Vagina (tissue), 2 donors: ENCODE measurements at regions not wholly inside any gene's neighbourhood (a gene's known extent, or its start where the extent isn't known, plus 50 kb on each side); places are given as distances from the start of the nearest gene placed in this dataset.
A peak's percentile ranks its signal among the peaks of the same experiment; 100 is the strongest.

Experiments
- DNase-seq, 2 donors: peaks; one replicate each; pipeline ENCODE4 v3.0.0-alpha.2; 2017; ENCODE audit errors: extremely low spot score in 2 of 2
- H3K27ac ChIP-seq: fragments of 200-600 bp; sonication (generic); one replicate; pipeline ENCODE4 v1.5.1; 2019
- H3K27me3 ChIP-seq: fragments of 200-600 bp; sonication (generic); one replicate; pipeline ENCODE4 v1.5.1; 2019
- H3K36me3 ChIP-seq, 2 donors: fragments of 200-600 bp; sonication (generic); one replicate each; pipeline ENCODE4 v1.5.1; 2017 to 2019
- H3K4me1 ChIP-seq: fragments of 200-600 bp; sonication (generic); one replicate; pipeline ENCODE4 v1.5.1; 2019
- H3K4me3 ChIP-seq, 2 donors: fragments of 200-600 bp; sonication (generic); 1 replicate in 1 of 2; 2 replicates in 1 of 2; pipeline ENCODE4 v1.5.1; 2016 to 2019
- H3K9me3 ChIP-seq: fragments of 200-600 bp; sonication (generic); one replicate; pipeline ENCODE4 v1.5.1; 2019
- CTCF ChIP-seq, 3 experiments: fragments of 450-650 bp in 2 of 3; fragments of 200-600 bp in 1 of 3; sonication (generic) in 1 of 3; IDR thresholded peaks; one replicate each; pipeline ENCODE4 v1.5.1; 2017 to 2019; ENCODE audit warnings: antibody characterized with exemption in 3 of 3, mild to moderate bottlenecking in 2 of 3, moderate library complexity in 2 of 3
- POLR2A ChIP-seq, 2 donors: fragments of 450-650 bp; IDR thresholded peaks; one replicate each; pipeline ENCODE4 v1.6.1; 2017; ENCODE audit warnings: antibody characterized with exemption in 2 of 2, mild to moderate bottlenecking in 2 of 2, moderate library complexity in 2 of 2
- POLR2AphosphoS5 ChIP-seq, 2 donors: sonication (generic); formaldehyde crosslinking; IDR thresholded peaks; one replicate each; pipeline ENCODE4 v1.9.0; 2017; ENCODE audit warnings: antibody characterized with exemption in 2 of 2, mild to moderate bottlenecking in 2 of 2, low read depth in 1 of 2; ENCODE audit not compliant: insufficient read depth in 1 of 2
- intact Hi-C: fragments of 100-400 bp; cut with DNase I; formaldehyde crosslinking; loops from one replicate; pipeline ENCODE4 v1.15.1; 2023

GRCh38 chr6:168927026-168927425 lies 326.6 kb downstream of the THBS2 start:
- intact Hi-C loops, result no loop called here
- TF ChIP-seq CTCF (IDR thresholded peaks at IDR 0.05), result no peak
- DNase-seq, result peak in 1 of 2 donors; percentile 61
- H3K4me3 ChIP-seq, result no peak overlapping the region
- no peaks in the 10 kb centered on the region for H3K4me1 ChIP-seq
- no peak overlapping the region for H3K27ac ChIP-seq
- H3K9me3 ChIP-seq, result no peaks in the 10 kb centered on the region
- no peaks in the 10 kb centered on the region for H3K27me3 ChIP-seq
- H3K36me3 ChIP-seq, result no peaks in the 10 kb centered on the region

- peak in 1 of 2 donors; percentile 61 for DNase-seq
- no peak overlapping the region for H3K27ac ChIP-seq
- H3K4me1 ChIP-seq, result no peaks in the 10 kb centered on the region
- no peaks in the 10 kb centered on the region for H3K36me3 ChIP-seq
- H3K4me3 ChIP-seq, result no peak overlapping the region
- no peaks in the 10 kb centered on the region for H3K27me3 ChIP-seq
- TF ChIP-seq POLR2A (IDR thresholded peaks at IDR 0.05), result no peak
- TF ChIP-seq POLR2AphosphoS5 (IDR thresholded peaks at IDR 0.05; ENCODE audit: insufficient read depth in 1 of 2, low read depth in 1 of 2), result no peak
- no peak for TF ChIP-seq CTCF (IDR thresholded peaks at IDR 0.05)
- intact Hi-C loops, result no loop called here
- H3K9me3 ChIP-seq, result no peaks in the 10 kb centered on the region
These were observed 327.3 kb downstream of the THBS2 start for GRCh38 chr6:168926306-168926705.

GRCh38 chr6:168925671-168926070 lies 328.0 kb downstream of the THBS2 start:
- Histone ChIP-seq H3K9me3 (no peaks in the 10 kb centered on the region), H3K27ac (no peak overlapping the region), H3K4me3 (no peak overlapping the region), H3K36me3 (no peaks in the 10 kb centered on the region), H3K4me1 (no peaks in the 10 kb centered on the region), H3K27me3 (no peaks in the 10 kb centered on the region)
- no peak for TF ChIP-seq CTCF (IDR thresholded peaks at IDR 0.05)
- TF ChIP-seq POLR2AphosphoS5 (IDR thresholded peaks at IDR 0.05; ENCODE audit: insufficient read depth in 1 of 2, low read depth in 1 of 2), result no peak
- no peak for TF ChIP-seq POLR2A (IDR thresholded peaks at IDR 0.05)
- intact Hi-C loops, result no loop called here
- DNase-seq, result no peak

- H3K9me3 ChIP-seq, result no peaks in the 10 kb centered on the region
- TF ChIP-seq POLR2AphosphoS5 (IDR thresholded peaks at IDR 0.05; ENCODE audit: insufficient read depth in 1 of 2, low read depth in 1 of 2) (no peak), CTCF (IDR thresholded peaks at IDR 0.05) (no peak), POLR2A (IDR thresholded peaks at IDR 0.05) (no peak)
- H3K27me3 ChIP-seq, result no peaks in the 10 kb centered on the region
- peak in 1 of 2 donors; percentile 70 for DNase-seq
- intact Hi-C loops, result no loop called here
- no peaks in the 10 kb centered on the region for H3K4me1 ChIP-seq
- no peak overlapping the region for H3K4me3 ChIP-seq
- H3K27ac ChIP-seq, result no peak overlapping the region
- H3K36me3 ChIP-seq, result no peaks in the 10 kb centered on the region
These were observed 330.5 kb downstream of the THBS2 start for GRCh38 chr6:168923171-168923570.

- TF ChIP-seq POLR2AphosphoS5 (IDR thresholded peaks at IDR 0.05; ENCODE audit: insufficient read depth in 1 of 2, low read depth in 1 of 2), result no peak
- TF ChIP-seq CTCF (IDR thresholded peaks at IDR 0.05), result no peak
- no peak for TF ChIP-seq POLR2A (IDR thresholded peaks at IDR 0.05)
- Histone ChIP-seq H3K9me3 (no peaks in the 10 kb centered on the region), H3K4me3 (no peak overlapping the region), H3K4me1 (no peaks in the 10 kb centered on the region), H3K36me3 (no peaks in the 10 kb centered on the region), H3K27ac (no peak overlapping the region), H3K27me3 (no peaks in the 10 kb centered on the region)
- intact Hi-C loops, result no loop called here
- DNase-seq, result peak; percentile 20 to 43
These were observed 331.2 kb downstream of the THBS2 start for GRCh38 chr6:168922436-168922835.
